B cell (primary cell): ENCODE measurements at regions not wholly inside any gene's neighbourhood (a gene's known extent, or its start where the extent isn't known, plus 50 kb on each side); places are given as distances from the start of the nearest gene placed in this dataset.

Source experiments
- ATAC-seq: fragments of 200-7000 bp; cut with Tn5 transposase; one replicate; pipeline ENCODE4 v1.10.0; 2021; ENCODE audit warnings: low read depth, mild to moderate bottlenecking, moderate number of reproducible peaks, moderate library complexity
- CTCF ChIA-PET: fragments of 350-600 bp; sonication (Branson Sonifier 250); formaldehyde crosslinking; loops from one replicate; lab custom pipeline; 2021; ENCODE audit warnings: antibody characterized with exemption, inconsistent platforms; lab: Charles Lee
- POLR2A ChIA-PET: fragments of 350-600 bp; sonication (Branson Sonifier 250); formaldehyde crosslinking; loops from one replicate; lab custom pipeline; 2021; ENCODE audit warnings: antibody characterized with exemption; lab: Charles Lee
- DNase-seq: peaks from one replicate; pipeline ENCODE4 v3.0.0; 2013
- H2AFZ ChIP-seq: 2 replicates; pipeline ENCODE4 v1.6.1; 2012; ENCODE audit warnings: mild to moderate bottlenecking, low read depth, low read length; ENCODE audit not compliant: insufficient read depth, poor library complexity, severe bottlenecking
- H3K27ac ChIP-seq, 2 donors: 1 replicate in 1 of 2; 2 replicates in 1 of 2; pipeline ENCODE4 v1.5.1; 2012 to 2013; ENCODE audit warnings: low read length in 2 of 2, mild to moderate bottlenecking in 2 of 2, moderate library complexity in 1 of 2
- H3K27me3 ChIP-seq, 4 experiments: fragments of 200-600 bp in 1 of 4; sonication (generic) in 1 of 4; replicated peaks in 1 of 4; 1 replicate in 2 of 4; 2 replicates in 2 of 4; pipeline versions ENCODE4 v1.6.1 to v1.7.0; 2013 to 2016; ENCODE audit warnings: low read length in 3 of 4, mild to moderate bottlenecking in 2 of 4, mixed read lengths in 1 of 4, moderate library complexity in 1 of 4; ENCODE audit not compliant: insufficient read depth in 4 of 4, control insufficient read depth in 3 of 4; ENCODE audit errors: control extremely low read depth in 1 of 4
- H3K36me3 ChIP-seq, 2 experiments: replicated peaks in 1 of 2; 1 replicate in 1 of 2; 2 replicates in 1 of 2; pipeline versions ENCODE4 v1.6.1 to v1.7.1; 2013; ENCODE audit warnings: low read length in 1 of 2; ENCODE audit not compliant: insufficient read depth in 2 of 2, control insufficient read depth in 1 of 2; ENCODE audit errors: control extremely low read depth in 1 of 2, extremely low read depth in 1 of 2
- H3K4me1 ChIP-seq, 2 donors: fragments of 200-600 bp in 1 of 2; sonication (generic) in 1 of 2; 1 replicate in 1 of 2; 2 replicates in 1 of 2; pipeline versions ENCODE4 v1.5.1 to v1.6.1; 2013 to 2017; ENCODE audit warnings: low read length in 2 of 2; ENCODE audit not compliant: control insufficient read depth in 2 of 2, insufficient read depth in 2 of 2
- H3K4me2 ChIP-seq: replicated peaks from 2 replicates; pipeline ENCODE3; 2012; ENCODE audit warnings: mild to moderate bottlenecking, low read depth, low read length; ENCODE audit not compliant: poor library complexity, severe bottlenecking
- H3K4me3 ChIP-seq, 5 experiments: fragments of 200-600 bp in 1 of 5; sonication (generic) in 1 of 5; 1 replicate in 3 of 5; 2 replicates in 2 of 5; pipeline versions ENCODE4 v1.5.1 to v1.7.0; 2011 to 2016; ENCODE audit warnings: low read length in 4 of 5, mild to moderate bottlenecking in 4 of 5, low read depth in 2 of 5, control low read depth in 1 of 5, moderate library complexity in 1 of 5; ENCODE audit not compliant: insufficient read depth in 1 of 5; ENCODE audit errors: control extremely low read depth in 1 of 5, extremely low read depth in 1 of 5
- H3K79me2 ChIP-seq: fragments of 200-600 bp; sonication (generic); one replicate; pipeline ENCODE4 v1.6.0; 2016; ENCODE audit warnings: low read length; ENCODE audit not compliant: control insufficient read depth, insufficient read depth
- H3K9ac ChIP-seq: fragments of 200-600 bp; sonication (generic); 2 replicates; pipeline ENCODE4 v1.6.1; 2017; ENCODE audit warnings: mild to moderate bottlenecking, low read length, moderate library complexity
- H3K9me3 ChIP-seq, 3 donors: one replicate each; pipeline versions ENCODE4 v1.6.1 to v1.7.1; 2013; ENCODE audit warnings: low read length in 2 of 3; ENCODE audit not compliant: control insufficient read depth in 2 of 3, insufficient read depth in 1 of 3; ENCODE audit errors: control extremely low read depth in 1 of 3
- H4K20me1 ChIP-seq: 2 replicates; pipeline ENCODE4 v1.6.0; 2012; ENCODE audit warnings: mild to moderate bottlenecking, low read length; ENCODE audit not compliant: insufficient read depth, control insufficient read depth, poor library complexity, severe bottlenecking
- H3K27ac Mint-ChIP-seq: one replicate; pipeline ENCODE4 v1.8.0; 2021; ENCODE audit warnings: mixed read lengths
- H3K27me3 Mint-ChIP-seq: one replicate; pipeline ENCODE4 v1.8.0; 2021; ENCODE audit warnings: mixed read lengths
- H3K4me1 Mint-ChIP-seq: one replicate; pipeline ENCODE4 v1.8.0; 2021; ENCODE audit warnings: mixed read lengths
- H3K4me3 Mint-ChIP-seq: one replicate; pipeline ENCODE4 v1.8.0; 2021; ENCODE audit warnings: mixed read lengths
- H3K9me3 Mint-ChIP-seq: one replicate; pipeline ENCODE4 v1.8.0; 2022; ENCODE audit warnings: mixed read lengths; ENCODE audit not compliant: insufficient read depth
- CTCF ChIP-seq: fragments of 200-600 bp; IDR thresholded peaks from one replicate; pipeline ENCODE4 v1.8.0; 2022; ENCODE audit warnings: antibody characterized with exemption, mild to moderate bottlenecking
- EZH2 ChIP-seq: IDR thresholded peaks from 2 replicates; pipeline ENCODE4 v1.6.1; 2012; ENCODE audit warnings: borderline replicate concordance, low read depth, mild to moderate bottlenecking, moderate library complexity, low read length; ENCODE audit not compliant: insufficient read depth, poor library complexity, severe bottlenecking
- WGBS: methylation state at CpG from one replicate; pipeline ENCODE4 v1.1.5; 2013; ENCODE audit warnings: missing lambda C conversion rate; ENCODE audit not compliant: insufficient coverage; 5-methylcytosine and 5-hydroxymethylcytosine counted together
- intact Hi-C: fragments of 100-400 bp; cut with micrococcal nuclease; formaldehyde crosslinking; loops from one replicate; pipeline ENCODE4 v1.10.0; 2022

DNA sequence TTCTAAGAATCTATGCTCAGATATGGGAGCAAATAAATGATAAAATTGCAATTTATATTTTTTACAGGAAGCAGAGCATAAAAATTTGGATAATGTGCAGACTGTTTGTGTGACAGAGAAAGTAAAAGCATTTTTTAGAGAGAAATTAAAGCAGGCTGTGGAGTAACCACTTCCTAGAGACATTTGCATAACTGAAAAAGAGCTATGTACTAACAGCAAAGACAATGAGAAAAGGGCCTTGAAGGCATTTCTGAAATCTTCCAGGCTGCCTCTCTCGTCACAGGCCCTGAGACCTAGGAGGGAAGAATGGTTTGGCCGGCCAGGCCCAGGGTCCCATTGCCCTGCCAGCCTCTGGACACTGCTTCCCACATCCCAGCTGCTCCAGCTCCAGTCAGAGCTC, 247.2 kb downstream of the ALX1 start:
- ChIA-PET POLR2A (no interaction called here), CTCF (no interaction called here)
- Histone ChIP-seq H3K4me2 (peak overlapping the region; percentile 19), H3K27ac (no peak overlapping the region), H3K27me3 (no peaks in the 10 kb centered on the region), H4K20me1 (no peaks in the 10 kb centered on the region), H2AFZ (no peak overlapping the region), H3K9me3 (no peaks in the 10 kb centered on the region), H3K4me1 (peaks cover 6 to 17% of the 10 kb centered on the region in 2 donors), H3K36me3 (no peaks in the 10 kb centered on the region), H3K79me2 (no peaks in the 10 kb centered on the region), H3K4me3 (no peak overlapping the region), H3K9ac (no peak overlapping the region)
- ATAC-seq = no peak
- 48% methylated on average over 2 of the region's 2 CpGs for WGBS
- no peak for TF ChIP-seq EZH2
- no peak for TF ChIP-seq CTCF
- intact Hi-C loops = no loop called here
- Mint-ChIP-seq H3K27ac (no peak overlapping the region), H3K4me1 (peaks cover 11% of the 10 kb centered on the region), H3K9me3 (no peaks in the 10 kb centered on the region), H3K27me3 (no peaks in the 10 kb centered on the region), H3K4me3 (no peak overlapping the region)
- no peak for DNase-seq

GRCh38 chr12:85529896-85530295, 249.9 kb downstream of the ALX1 start:
- intact Hi-C loops = no loop called here
- no peak overlapping the region for H2AFZ ChIP-seq
- CTCF ChIA-PET = no interaction called here
- no peak overlapping the region for H3K4me3 Mint-ChIP-seq
- H3K4me3 ChIP-seq = no peak overlapping the region
- no peaks in the 10 kb centered on the region for H3K9me3 ChIP-seq
- no peak overlapping the region for H3K9ac ChIP-seq
- H4K20me1 ChIP-seq = no peaks in the 10 kb centered on the region
- H3K4me2 ChIP-seq = no peak overlapping the region
- no peak overlapping the region for H3K27ac Mint-ChIP-seq
- H3K27me3 Mint-ChIP-seq = no peaks in the 10 kb centered on the region
- H3K27me3 ChIP-seq = no peaks in the 10 kb centered on the region
- H3K36me3 ChIP-seq = no peaks in the 10 kb centered on the region
- no peak for TF ChIP-seq CTCF
- no peak for TF ChIP-seq EZH2
- ATAC-seq = no peak
- 100% methylated on average over 1 of the region's 1 CpG for WGBS
- peaks cover 11% of the 10 kb centered on the region for H3K4me1 Mint-ChIP-seq
- DNase-seq = no peak
- H3K27ac ChIP-seq = no peak overlapping the region
- H3K79me2 ChIP-seq = no peaks in the 10 kb centered on the region
- no peaks in the 10 kb centered on the region for H3K9me3 Mint-ChIP-seq
- peaks cover 6 to 17% of the 10 kb centered on the region in 2 donors for H3K4me1 ChIP-seq
- POLR2A ChIA-PET = no interaction called here
